Activated CD4-positive, alpha-beta T cell treated with anti-CD3 and anti-CD28 coated beads, Interleukin-2, Interleukin-4, amounts not matched to agents 100 ng/mL and 50 ng/mL, durations not matched to agents 16 hours and 8 hours (primary cell): ENCODE measurements at regions not wholly inside any gene's neighbourhood (a gene's known extent, or its start where the extent isn't known, plus 50 kb on each side); places are given as distances from the start of the nearest gene placed in this dataset.

Experiments used
- DNase-seq: peaks from one replicate; pipeline ENCODE4 v3.0.0-alpha.2; 2020; ENCODE audit warnings: low spot score

- no peak for DNase-seq
Measured at GRCh38 chr22:47568700-47569099, 806.2 kb downstream of the TBC1D22A start.

- DNase-seq = no peak
Measured at GRCh38 chr22:47567126-47568090, 805.0 kb downstream of the TBC1D22A start.

GRCh38 chr22:47566491-47566890, 804.0 kb downstream of the TBC1D22A start:
- no peak for DNase-seq

- no peak for DNase-seq
Measured at GRCh38 chr22:47565607-47566006, 803.2 kb downstream of the TBC1D22A start.

GRCh38 chr22:47564651-47565434, 802.4 kb downstream of the TBC1D22A start:
- DNase-seq = no peak

GRCh38 chr22:47564158-47564450, 801.7 kb downstream of the TBC1D22A start:
- no peak for DNase-seq

- DNase-seq = no peak
Measured at GRCh38 chr22:47563406-47564157, 801.1 kb downstream of the TBC1D22A start.

GRCh38 chr22:47561766-47562165, 799.3 kb downstream of the TBC1D22A start:
- no peak for DNase-seq

- no peak for DNase-seq
Measured at GRCh38 chr22:47561115-47561675, 798.7 kb downstream of the TBC1D22A start.

GRCh38 chr22:47558828-47559700, 796.6 kb downstream of the TBC1D22A start:
- no peak for DNase-seq

GRCh38 chr22:47556473-47556872, 794.0 kb downstream of the TBC1D22A start:
- no peak for DNase-seq

- no peak for DNase-seq
Measured at GRCh38 chr22:47553436-47553835, 791.0 kb downstream of the TBC1D22A start.

GRCh38 chr22:47552541-47553205, 790.2 kb downstream of the TBC1D22A start:
- DNase-seq = no peak

GRCh38 chr22:47552024-47552423, 789.6 kb downstream of the TBC1D22A start:
- DNase-seq = no peak

- DNase-seq = no peak
Measured at GRCh38 chr22:47551431-47551775, 789.0 kb downstream of the TBC1D22A start.

- DNase-seq = no peak
Measured at GRCh38 chr22:47550524-47551430, 788.3 kb downstream of the TBC1D22A start.

- no peak for DNase-seq
Measured at GRCh38 chr22:47549741-47550340, 787.4 kb downstream of the TBC1D22A start.

GRCh38 chr22:47548953-47549740, 786.7 kb downstream of the TBC1D22A start:
- no peak for DNase-seq
